D721Med (cell line): ENCODE measurements at regions not wholly inside any gene's neighbourhood (a gene's known extent, or its start where the extent isn't known, plus 50 kb on each side); places are given as distances from the start of the nearest gene placed in this dataset.

Experiments
- DNase-seq: peaks from one replicate; pipeline ENCODE4 v3.0.0; 2011; ENCODE audit warnings: low spot score; ENCODE audit not compliant: insufficient read length
- FAIRE-seq: peaks from 2 replicates; lab custom pipeline; 2011; peaks lifted over from hg19 to GRCh38; lab: Jason Lieb, UNC
- CTCF ChIP-seq: IDR thresholded peaks from 2 replicates; pipeline ENCODE4 v1.5.1; 2012; ENCODE audit warnings: mild to moderate bottlenecking, control low read depth; ENCODE audit not compliant: insufficient read depth; ENCODE audit errors: missing control alignments

- no peak for FAIRE-seq
- no peak for DNase-seq
- no peak for TF ChIP-seq CTCF
Observed at GRCh38 chr14:42095155-42095554, 488.5 kb downstream of the LRFN5 start.

- FAIRE-seq = no peak
- no peak for TF ChIP-seq CTCF
- no peak for DNase-seq
Observed at GRCh38 chr14:42090122-42090521, 483.4 kb downstream of the LRFN5 start.

GRCh38 chr14:42079911-42080310 is 473.2 kb downstream of the LRFN5 start:
- FAIRE-seq (peak; percentile 25), DNase-seq (no peak)
- TF ChIP-seq CTCF = no peak

GRCh38 chr14:42078345-42078744 is 471.7 kb downstream of the LRFN5 start:
- DNase-seq = no peak
- no peak for TF ChIP-seq CTCF
- FAIRE-seq = no peak

GRCh38 chr14:42070031-42070430 is 463.4 kb downstream of the LRFN5 start:
- no peak for FAIRE-seq

GRCh38 chr14:42057111-42057510 is 450.4 kb downstream of the LRFN5 start:
- DNase-seq (no peak), FAIRE-seq (no peak)
- TF ChIP-seq CTCF = no peak

More at GRCh38 chr14:42070031-42070430, 463.4 kb downstream of the LRFN5 start:
- no peak for TF ChIP-seq CTCF
- DNase-seq = no peak

- TF ChIP-seq CTCF = no peak
- DNase-seq (no peak), FAIRE-seq (no peak)
Observed at GRCh38 chr14:42047421-42048055, 440.9 kb downstream of the LRFN5 start.
